Ascending aorta (tissue), 2 donors: ENCODE measurements at regions not wholly inside any gene's neighbourhood (a gene's known extent, or its start where the extent isn't known, plus 50 kb on each side); places are given as distances from the start of the nearest gene placed in this dataset.

Experiments
- DNase-seq, 2 donors: peaks; one replicate each; pipeline ENCODE4 v3.0.0-alpha.2; 2019; ENCODE audit warnings: low spot score in 2 of 2
- H3K27ac ChIP-seq, 2 donors: fragments of 200-600 bp; sonication (generic); one replicate each; pipeline ENCODE4 v1.5.1; 2016 to 2017; ENCODE audit warnings: mild to moderate bottlenecking in 1 of 2
- H3K27me3 ChIP-seq: fragments of 200-600 bp; sonication (generic); one replicate; pipeline ENCODE4 v1.5.1; 2017
- H3K36me3 ChIP-seq, 2 donors: fragments of 200-600 bp; sonication (generic); one replicate each; pipeline ENCODE4 v1.5.1; 2016
- H3K4me1 ChIP-seq, 2 donors: fragments of 200-600 bp; sonication (generic); one replicate each; pipeline ENCODE4 v1.5.1; 2016 to 2017; ENCODE audit warnings: mild to moderate bottlenecking in 1 of 2
- H3K4me3 ChIP-seq, 2 donors: fragments of 200-600 bp; sonication (generic); one replicate each; pipeline ENCODE4 v1.5.1; 2016 to 2017; ENCODE audit warnings: mild to moderate bottlenecking in 1 of 2
- H3K9me3 ChIP-seq, 2 donors: fragments of 200-600 bp; sonication (generic); one replicate each; pipeline ENCODE4 v1.5.1; 2016
- intact Hi-C: fragments of 100-400 bp; cut with DNase I; formaldehyde crosslinking; loops from one replicate; pipeline ENCODE4 v1.15.1; 2023
- TF ChIP-seq, protein P1 (sequence below), 3 experiments: fragments of 200-600 bp in 2 of 3; fragments of 450-650 bp in 1 of 3; sonication (generic) in 2 of 3; IDR thresholded peaks; one replicate each; pipeline ENCODE4 v1.5.1; 2016 to 2019; ENCODE audit warnings: antibody characterized with exemption in 3 of 3, mild to moderate bottlenecking in 1 of 3, moderate library complexity in 1 of 3

DNA sequence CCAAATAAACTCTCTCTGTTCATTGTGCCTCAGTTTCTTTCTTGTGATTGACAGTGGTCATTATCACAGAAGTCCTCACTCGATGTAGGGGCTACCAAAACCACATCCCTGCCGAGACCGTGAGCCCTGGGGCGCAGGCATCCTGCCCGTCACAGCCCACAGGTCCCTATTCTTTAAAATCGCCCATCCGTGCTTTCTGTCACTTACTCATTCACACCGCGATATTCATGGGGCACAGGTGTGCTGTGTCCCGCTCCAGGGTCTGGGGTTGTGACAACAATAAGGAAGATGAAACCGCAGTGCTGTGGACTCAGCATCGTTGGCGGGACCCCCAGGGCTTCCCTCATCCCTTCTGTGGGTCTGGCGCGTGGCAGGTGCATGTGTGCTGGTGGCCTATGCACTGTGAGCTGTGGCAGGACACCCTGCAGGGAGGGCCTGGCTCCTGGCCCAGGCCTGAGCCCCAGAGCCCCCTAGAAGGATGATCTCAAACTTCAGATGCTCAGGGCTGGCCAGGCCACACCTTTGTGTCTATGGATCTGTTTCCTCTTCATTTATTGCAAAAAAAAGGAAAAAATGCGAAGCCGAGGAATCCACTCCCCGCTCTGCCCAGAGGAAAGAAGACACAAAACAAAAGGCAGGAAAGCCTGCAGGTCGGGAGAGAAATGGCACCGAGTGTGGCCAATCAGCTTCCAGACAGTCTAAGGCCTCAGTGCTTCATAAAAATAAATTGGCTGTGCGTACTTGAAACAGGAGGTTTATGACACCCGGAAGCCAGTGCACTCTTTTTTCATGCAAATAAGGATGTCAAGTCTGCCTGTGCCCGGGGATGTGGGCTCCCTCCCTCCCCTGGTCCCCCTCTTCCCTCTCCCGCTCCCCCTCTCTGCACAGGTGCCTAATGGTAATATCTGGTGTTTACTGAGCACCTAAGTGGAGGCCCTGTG, 109.5 kb upstream of the ADRA2C start:
- H3K27me3 ChIP-seq = no peaks in the 10 kb centered on the region
- no peak overlapping the region for H3K4me3 ChIP-seq
- no peaks in the 10 kb centered on the region for H3K36me3 ChIP-seq
- H3K4me1 ChIP-seq = peaks cover 6 to 22% of the 10 kb centered on the region in 2 donors
- no peak for DNase-seq
- H3K9me3 ChIP-seq = no peaks in the 10 kb centered on the region
- H3K27ac ChIP-seq = peak overlapping the region; percentile 66 to 97
- intact Hi-C loops = loop anchor here (5.0 kb wide), 3 partner anchors 66 to 1239 kb away; partner anchors contain the start of genes CFAP99 and ZFYVE28
- TF ChIP-seq, protein P1, sequence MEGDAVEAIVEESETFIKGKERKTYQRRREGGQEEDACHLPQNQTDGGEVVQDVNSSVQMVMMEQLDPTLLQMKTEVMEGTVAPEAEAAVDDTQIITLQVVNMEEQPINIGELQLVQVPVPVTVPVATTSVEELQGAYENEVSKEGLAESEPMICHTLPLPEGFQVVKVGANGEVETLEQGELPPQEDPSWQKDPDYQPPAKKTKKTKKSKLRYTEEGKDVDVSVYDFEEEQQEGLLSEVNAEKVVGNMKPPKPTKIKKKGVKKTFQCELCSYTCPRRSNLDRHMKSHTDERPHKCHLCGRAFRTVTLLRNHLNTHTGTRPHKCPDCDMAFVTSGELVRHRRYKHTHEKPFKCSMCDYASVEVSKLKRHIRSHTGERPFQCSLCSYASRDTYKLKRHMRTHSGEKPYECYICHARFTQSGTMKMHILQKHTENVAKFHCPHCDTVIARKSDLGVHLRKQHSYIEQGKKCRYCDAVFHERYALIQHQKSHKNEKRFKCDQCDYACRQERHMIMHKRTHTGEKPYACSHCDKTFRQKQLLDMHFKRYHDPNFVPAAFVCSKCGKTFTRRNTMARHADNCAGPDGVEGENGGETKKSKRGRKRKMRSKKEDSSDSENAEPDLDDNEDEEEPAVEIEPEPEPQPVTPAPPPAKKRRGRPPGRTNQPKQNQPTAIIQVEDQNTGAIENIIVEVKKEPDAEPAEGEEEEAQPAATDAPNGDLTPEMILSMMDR (IDR thresholded peaks at IDR 0.05) = no peak

DNA sequence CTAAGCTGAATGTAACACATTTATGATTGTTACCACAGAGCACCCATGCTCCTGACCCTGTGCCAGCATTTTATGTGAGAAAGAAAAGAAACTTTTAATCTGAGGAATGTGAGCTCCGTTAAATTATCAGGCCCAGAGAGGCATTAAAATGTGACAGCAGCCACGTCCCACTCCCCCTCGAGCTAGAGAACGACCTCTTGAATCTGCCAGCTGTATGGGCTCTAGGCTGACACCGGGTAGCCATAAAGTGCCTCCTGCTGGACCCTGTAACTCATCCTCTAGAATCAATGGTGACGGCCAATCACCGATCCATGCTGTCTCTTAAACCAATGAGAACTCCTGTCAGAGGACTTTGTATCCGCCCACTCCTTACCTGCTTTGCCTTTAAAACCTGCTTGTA, 110.2 kb upstream of the ADRA2C start:
- Histone ChIP-seq H3K36me3 (no peaks in the 10 kb centered on the region), H3K9me3 (no peaks in the 10 kb centered on the region), H3K27me3 (no peaks in the 10 kb centered on the region), H3K4me1 (peaks cover 6 to 22% of the 10 kb centered on the region in 2 donors), H3K4me3 (no peak overlapping the region), H3K27ac (peak overlapping the region in 1 of 2 donors; percentile 97)
- DNase-seq = no peak
- intact Hi-C loops = loop anchor here (5.0 kb wide), 3 partner anchors 66 to 1239 kb away; partner anchors contain the start of genes CFAP99 and ZFYVE28
- TF ChIP-seq, protein P1 (IDR thresholded peaks at IDR 0.05) = no peak

DNA sequence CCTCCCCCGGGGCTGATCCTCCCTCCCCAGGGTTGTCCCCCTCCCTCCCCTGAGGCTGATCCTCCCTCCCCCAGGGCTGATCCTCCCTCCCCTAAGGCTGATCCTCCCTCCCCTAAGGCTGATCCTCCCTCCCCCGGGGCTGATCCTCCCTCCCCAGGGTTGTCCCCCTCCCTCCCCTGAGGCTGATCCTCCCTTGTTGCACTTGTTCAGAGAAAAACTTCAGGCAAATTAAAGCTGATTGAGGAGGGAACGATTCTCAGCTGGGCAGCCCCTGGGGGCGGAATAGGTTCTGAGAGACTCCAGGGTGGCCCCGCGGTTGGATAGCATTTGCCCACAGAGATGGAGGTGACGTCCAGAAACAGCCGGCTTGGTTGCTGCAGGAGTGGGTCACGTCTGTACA, 110.7 kb upstream of the ADRA2C start:
- TF ChIP-seq, protein P1 (IDR thresholded peaks at IDR 0.05) = no peak
- no peaks in the 10 kb centered on the region for H3K36me3 ChIP-seq
- H3K27ac ChIP-seq = no peak overlapping the region
- no peaks in the 10 kb centered on the region for H3K27me3 ChIP-seq
- no peaks in the 10 kb centered on the region for H3K9me3 ChIP-seq
- no peak overlapping the region for H3K4me3 ChIP-seq
- intact Hi-C loops = loop anchor here (5.0 kb wide), 3 partner anchors 67 to 1238 kb away; partner anchors contain the start of genes CFAP99 and ZFYVE28
- peaks cover 6 to 22% of the 10 kb centered on the region in 2 donors for H3K4me1 ChIP-seq
- no peak for DNase-seq

DNA sequence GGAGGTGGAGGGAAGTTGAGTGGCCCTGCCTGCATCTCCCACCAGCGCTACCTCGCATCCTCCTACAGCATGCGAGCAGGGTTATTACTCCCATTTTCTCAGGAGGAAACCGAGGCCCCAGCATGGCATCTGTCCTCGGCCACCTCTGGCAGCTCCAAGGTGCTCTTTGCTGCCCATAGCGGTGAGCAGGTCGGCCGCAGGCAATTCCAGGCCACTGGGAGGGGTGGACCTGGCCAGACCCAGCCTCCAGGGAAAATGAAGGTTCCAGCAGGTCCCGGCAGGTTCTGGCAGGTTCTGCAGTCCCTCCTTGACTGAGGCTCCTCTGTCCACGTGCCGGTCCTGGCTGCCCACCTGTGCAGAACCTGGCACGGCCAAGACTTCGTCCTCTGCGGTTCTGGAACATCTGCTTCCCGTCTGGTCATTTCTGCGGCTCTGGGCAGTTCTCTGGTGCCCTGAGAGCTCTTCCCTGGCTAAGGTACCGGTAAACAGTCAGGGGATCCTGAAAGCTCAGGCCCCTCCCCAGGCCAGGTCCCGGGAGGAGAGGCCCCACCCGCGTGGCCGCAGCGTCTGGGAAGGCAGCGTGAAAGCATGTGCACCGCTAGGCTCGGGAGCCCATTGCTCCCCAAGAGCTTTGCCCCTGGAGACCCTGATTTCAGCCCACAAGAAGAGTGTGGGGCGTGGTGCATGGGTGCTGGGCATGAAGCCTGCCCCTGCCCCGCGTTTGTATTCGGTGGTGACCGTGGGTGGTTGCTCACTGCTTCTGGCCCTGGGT, 112.0 kb upstream of the ADRA2C start:
- TF ChIP-seq, protein P1 (IDR thresholded peaks at IDR 0.05) = no peak
- Histone ChIP-seq H3K4me1 (peaks cover 6 to 22% of the 10 kb centered on the region in 2 donors), H3K27ac (no peak overlapping the region), H3K4me3 (no peak overlapping the region), H3K27me3 (no peaks in the 10 kb centered on the region), H3K36me3 (no peaks in the 10 kb centered on the region), H3K9me3 (no peaks in the 10 kb centered on the region)
- intact Hi-C loops = no loop called here
- DNase-seq = no peak

DNA sequence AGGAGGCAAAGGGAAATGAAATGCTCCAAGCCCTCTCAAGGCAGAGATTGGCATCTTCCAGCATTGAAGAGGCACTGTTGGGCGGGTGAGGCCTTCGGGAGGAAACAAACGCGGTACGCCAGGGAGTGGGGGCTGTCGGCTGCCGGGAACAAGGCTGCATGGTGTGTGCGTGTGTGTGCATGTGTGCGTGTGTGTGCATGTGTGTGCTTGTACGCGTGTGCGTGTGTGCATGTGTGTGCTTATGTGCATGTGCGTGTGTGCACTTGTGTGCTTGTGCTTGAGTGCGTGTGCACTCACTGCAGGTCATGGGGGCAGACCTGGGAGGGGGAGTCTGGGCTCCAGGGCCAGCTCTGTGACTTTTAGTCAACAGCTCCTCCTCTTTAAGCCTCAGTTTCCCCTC, 113.6 kb upstream of the ADRA2C start:
- TF ChIP-seq, protein P1 (IDR thresholded peaks at IDR 0.05) = no peak
- no peak overlapping the region for H3K27ac ChIP-seq
- H3K4me1 ChIP-seq = peaks cover 0 to 12% of the 10 kb centered on the region in 2 donors
- H3K36me3 ChIP-seq = no peaks in the 10 kb centered on the region
- intact Hi-C loops = no loop called here
- no peak overlapping the region for H3K4me3 ChIP-seq
- no peak for DNase-seq
- no peaks in the 10 kb centered on the region for H3K9me3 ChIP-seq
- no peaks in the 10 kb centered on the region for H3K27me3 ChIP-seq
